Astrocyte (in vitro differentiated cells and primary cell): ENCODE measurements at regions not wholly inside any gene's neighbourhood (a gene's known extent, or its start where the extent isn't known, plus 50 kb on each side); places are given as distances from the start of the nearest gene placed in this dataset.

Source experiments
- DNase-seq: peaks from one replicate; pipeline ENCODE4 v3.0.0-alpha.2; 2010; ENCODE audit warnings: low read depth
- FAIRE-seq: peaks from 2 replicates; lab custom pipeline; 2011; peaks lifted over from hg19 to GRCh38; lab: Jason Lieb, UNC
- H2AFZ ChIP-seq: 2 replicates; pipeline ENCODE4 v1.6.0; 2012; ENCODE audit warnings: low read depth, low read length, inconsistent platforms
- H3K27ac ChIP-seq: 2 replicates; pipeline ENCODE4 v1.5.1; 2011; ENCODE audit warnings: low read depth, low read length, inconsistent platforms
- H3K27me3 ChIP-seq: 2 replicates; pipeline ENCODE4 v1.6.0; 2011; ENCODE audit warnings: low read length, inconsistent platforms; ENCODE audit not compliant: insufficient read depth
- H3K36me3 ChIP-seq: 2 replicates; pipeline ENCODE4 v1.5.1; 2011; ENCODE audit warnings: low read length, inconsistent platforms; ENCODE audit not compliant: insufficient read depth
- H3K4me1 ChIP-seq: 2 replicates; pipeline ENCODE4 v1.5.1; 2011; ENCODE audit warnings: low read length, inconsistent platforms; ENCODE audit not compliant: insufficient read depth
- H3K4me2 ChIP-seq: 2 replicates; pipeline ENCODE4 v1.6.0; 2012; ENCODE audit warnings: low read length, inconsistent platforms
- H3K4me3 ChIP-seq: 2 replicates; pipeline ENCODE4 v1.5.1; 2011; ENCODE audit warnings: low read depth, mild to moderate bottlenecking, low read length, inconsistent platforms; ENCODE audit not compliant: insufficient read depth
- H3K79me2 ChIP-seq: 2 replicates; pipeline ENCODE4 v1.6.0; 2012; ENCODE audit warnings: mild to moderate bottlenecking, low read length, inconsistent platforms; ENCODE audit not compliant: insufficient read depth
- H3K9ac ChIP-seq: 2 replicates; pipeline ENCODE4 v1.6.0; 2012; ENCODE audit warnings: mild to moderate bottlenecking, low read length, inconsistent platforms
- H3K9me3 ChIP-seq: 2 replicates; pipeline ENCODE4 v1.5.1; 2012; ENCODE audit warnings: low read depth, mild to moderate bottlenecking, low read length, inconsistent platforms; ENCODE audit not compliant: insufficient read depth
- H4K20me1 ChIP-seq: 2 replicates; pipeline ENCODE4 v1.6.0; 2012; ENCODE audit warnings: low read length, inconsistent platforms; ENCODE audit not compliant: insufficient read depth
- H3K27ac Mint-ChIP-seq: one replicate; pipeline ENCODE4 v1.8.0; 2021; ENCODE audit warnings: mild to moderate bottlenecking, mixed read lengths; ENCODE audit not compliant: unreplicated experiment
- H3K27me3 Mint-ChIP-seq: one replicate; pipeline ENCODE4 v1.8.0; 2021; ENCODE audit warnings: low read depth, mixed read lengths; ENCODE audit not compliant: unreplicated experiment
- H3K36me3 Mint-ChIP-seq: one replicate; pipeline ENCODE4 v1.8.0; 2021; ENCODE audit warnings: low read depth, mixed read lengths; ENCODE audit not compliant: unreplicated experiment
- H3K4me1 Mint-ChIP-seq: one replicate; pipeline ENCODE4 v1.8.0; 2021; ENCODE audit warnings: low read depth, mixed read lengths; ENCODE audit not compliant: unreplicated experiment
- H3K4me3 Mint-ChIP-seq: one replicate; pipeline ENCODE4 v1.8.0; 2021; ENCODE audit warnings: mild to moderate bottlenecking, moderate library complexity, mixed read lengths; ENCODE audit not compliant: unreplicated experiment
- H3K9me3 Mint-ChIP-seq: one replicate; pipeline ENCODE4 v1.8.0; 2021; ENCODE audit warnings: mild to moderate bottlenecking, mixed read lengths; ENCODE audit not compliant: unreplicated experiment
- EZH2 ChIP-seq: IDR thresholded peaks from 2 replicates; pipeline ENCODE4 v1.6.1; 2012; ENCODE audit warnings: mild to moderate bottlenecking, low read length, inconsistent platforms; ENCODE audit not compliant: insufficient read depth
- TF ChIP-seq, protein P1 (sequence below): IDR thresholded peaks from 2 replicates; pipeline ENCODE4 v1.5.1; 2011; ENCODE audit warnings: low read depth, mild to moderate bottlenecking, inconsistent platforms, low read length, moderate library complexity; ENCODE audit not compliant: insufficient read depth

DNA sequence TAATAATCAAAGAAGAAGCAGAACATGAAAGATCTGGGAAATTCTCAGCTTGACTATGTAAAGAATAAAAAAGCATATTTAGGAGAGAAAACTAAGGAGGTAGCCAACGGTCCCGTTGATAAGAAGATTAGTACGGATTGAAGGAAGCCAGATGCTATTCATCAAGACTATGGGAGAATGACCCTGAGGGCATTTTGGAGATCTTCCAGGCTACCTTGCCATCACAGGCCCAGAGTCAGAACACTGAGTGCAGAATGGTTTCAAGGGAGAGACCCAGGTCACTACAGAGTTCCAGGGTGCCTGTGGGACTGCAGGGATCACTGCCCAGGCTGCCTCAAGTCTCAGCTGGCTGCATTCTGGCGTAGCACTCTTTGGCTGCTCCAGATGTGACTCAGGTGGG is 752.9 kb upstream of the ARPP21 start:
- Histone ChIP-seq H3K4me2 (no peak overlapping the region), H3K36me3 (no peaks in the 10 kb centered on the region), H3K27ac (no peak overlapping the region), H3K9ac (no peak overlapping the region), H3K9me3 (no peaks in the 10 kb centered on the region), H3K27me3 (no peaks in the 10 kb centered on the region), H3K4me3 (no peak overlapping the region), H3K79me2 (no peaks in the 10 kb centered on the region), H4K20me1 (no peaks in the 10 kb centered on the region), H2AFZ (no peak overlapping the region), H3K4me1 (no peaks in the 10 kb centered on the region)
- FAIRE-seq (no peak), DNase-seq (no peak)
- no peak for TF ChIP-seq EZH2
- TF ChIP-seq, protein P1, sequence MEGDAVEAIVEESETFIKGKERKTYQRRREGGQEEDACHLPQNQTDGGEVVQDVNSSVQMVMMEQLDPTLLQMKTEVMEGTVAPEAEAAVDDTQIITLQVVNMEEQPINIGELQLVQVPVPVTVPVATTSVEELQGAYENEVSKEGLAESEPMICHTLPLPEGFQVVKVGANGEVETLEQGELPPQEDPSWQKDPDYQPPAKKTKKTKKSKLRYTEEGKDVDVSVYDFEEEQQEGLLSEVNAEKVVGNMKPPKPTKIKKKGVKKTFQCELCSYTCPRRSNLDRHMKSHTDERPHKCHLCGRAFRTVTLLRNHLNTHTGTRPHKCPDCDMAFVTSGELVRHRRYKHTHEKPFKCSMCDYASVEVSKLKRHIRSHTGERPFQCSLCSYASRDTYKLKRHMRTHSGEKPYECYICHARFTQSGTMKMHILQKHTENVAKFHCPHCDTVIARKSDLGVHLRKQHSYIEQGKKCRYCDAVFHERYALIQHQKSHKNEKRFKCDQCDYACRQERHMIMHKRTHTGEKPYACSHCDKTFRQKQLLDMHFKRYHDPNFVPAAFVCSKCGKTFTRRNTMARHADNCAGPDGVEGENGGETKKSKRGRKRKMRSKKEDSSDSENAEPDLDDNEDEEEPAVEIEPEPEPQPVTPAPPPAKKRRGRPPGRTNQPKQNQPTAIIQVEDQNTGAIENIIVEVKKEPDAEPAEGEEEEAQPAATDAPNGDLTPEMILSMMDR: no peak
- Mint-ChIP-seq H3K27me3 (no peaks in the 10 kb centered on the region), H3K27ac (no peak overlapping the region), H3K9me3 (no peaks in the 10 kb centered on the region), H3K4me3 (no peak overlapping the region), H3K4me1 (no peaks in the 10 kb centered on the region), H3K36me3 (no peaks in the 10 kb centered on the region)

DNA sequence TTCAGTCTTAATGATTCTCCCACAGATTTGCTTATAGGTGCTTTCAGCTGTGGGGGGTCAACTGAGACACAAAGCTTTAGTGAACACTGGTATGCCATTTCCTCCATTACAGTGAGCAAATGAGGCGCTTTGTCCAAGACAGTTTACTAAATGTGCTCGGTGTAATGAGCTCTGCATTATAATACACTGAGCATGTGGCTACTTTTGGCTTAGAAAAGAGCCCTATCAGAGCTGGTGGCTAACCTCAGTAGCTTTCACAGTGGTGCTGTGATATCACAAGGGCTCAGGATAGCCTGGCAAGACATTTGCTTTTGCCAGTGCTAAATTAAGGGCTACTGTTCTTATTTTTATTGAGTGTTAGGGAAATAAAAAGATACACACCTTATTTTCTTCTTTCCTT is 749.7 kb upstream of the ARPP21 start:
- Histone ChIP-seq H3K9me3 (no peaks in the 10 kb centered on the region), H3K27ac (no peak overlapping the region), H4K20me1 (no peaks in the 10 kb centered on the region), H3K4me2 (no peak overlapping the region), H3K27me3 (no peaks in the 10 kb centered on the region), H3K4me1 (no peaks in the 10 kb centered on the region), H2AFZ (no peak overlapping the region), H3K9ac (no peak overlapping the region), H3K4me3 (no peak overlapping the region), H3K36me3 (no peaks in the 10 kb centered on the region), H3K79me2 (no peaks in the 10 kb centered on the region)
- no peak for DNase-seq
- no peaks in the 10 kb centered on the region for H3K36me3 Mint-ChIP-seq
- no peaks in the 10 kb centered on the region for H3K27me3 Mint-ChIP-seq
- H3K4me1 Mint-ChIP-seq: no peaks in the 10 kb centered on the region
- H3K9me3 Mint-ChIP-seq: no peaks in the 10 kb centered on the region
- TF ChIP-seq, protein P1: no peak
- TF ChIP-seq EZH2: no peak
- H3K4me3 Mint-ChIP-seq: no peak overlapping the region
- no peak overlapping the region for H3K27ac Mint-ChIP-seq
- no peak for FAIRE-seq

DNA sequence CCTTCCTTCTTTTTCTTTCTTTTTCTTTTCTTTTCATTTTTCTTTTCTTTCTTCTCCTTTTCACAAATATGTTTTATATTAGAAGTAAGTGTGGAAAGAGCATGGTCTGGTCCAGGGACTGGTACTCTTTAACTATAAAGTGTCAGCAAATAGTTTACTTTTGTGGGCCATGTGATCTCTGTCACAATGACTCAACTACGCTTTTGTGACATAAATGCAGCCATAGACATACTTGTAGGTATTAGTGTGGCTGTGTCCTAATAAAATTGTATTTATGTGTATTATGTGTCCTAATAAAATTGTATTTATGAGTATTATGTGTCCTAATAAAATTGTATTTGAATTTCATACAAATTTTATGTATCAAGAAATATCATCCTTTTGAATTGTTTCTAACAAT is 749.1 kb upstream of the ARPP21 start:
- no peak for DNase-seq

More for the DNA sequence above, 749.1 kb upstream of the ARPP21 start:
- FAIRE-seq: no peak
- Mint-ChIP-seq H3K27me3 (no peaks in the 10 kb centered on the region), H3K36me3 (no peaks in the 10 kb centered on the region), H3K27ac (no peak overlapping the region), H3K4me1 (no peaks in the 10 kb centered on the region), H3K9me3 (no peaks in the 10 kb centered on the region), H3K4me3 (no peak overlapping the region)
- Histone ChIP-seq H3K79me2 (no peaks in the 10 kb centered on the region), H3K27me3 (no peaks in the 10 kb centered on the region), H4K20me1 (no peaks in the 10 kb centered on the region), H3K9ac (no peak overlapping the region), H3K27ac (no peak overlapping the region), H3K9me3 (no peaks in the 10 kb centered on the region), H3K4me1 (no peaks in the 10 kb centered on the region), H3K36me3 (no peaks in the 10 kb centered on the region), H2AFZ (no peak overlapping the region), H3K4me2 (no peak overlapping the region), H3K4me3 (no peak overlapping the region)
- TF ChIP-seq EZH2: no peak
- TF ChIP-seq, protein P1: no peak
